GM12864 (cell line): ENCODE measurements at regions not wholly inside any gene's neighbourhood (a gene's known extent, or its start where the extent isn't known, plus 50 kb on each side); places are given as distances from the start of the nearest gene placed in this dataset.

ENCODE experiments used
- DNase-seq: peaks from one replicate; pipeline ENCODE4 v3.0.0-alpha.2; 2011; ENCODE audit warnings: low read depth
- H3K4me3 ChIP-seq: 2 replicates; pipeline ENCODE4 v1.5.1; 2011; ENCODE audit warnings: mild to moderate bottlenecking, low read depth, low read length, control low read depth
- TF ChIP-seq, protein P1 (sequence below): IDR thresholded peaks from 2 replicates; pipeline ENCODE4 v1.5.1; 2011; ENCODE audit warnings: low read depth, mild to moderate bottlenecking, moderate library complexity, low read length, control low read depth, inconsistent platforms; ENCODE audit errors: missing control alignments

DNA sequence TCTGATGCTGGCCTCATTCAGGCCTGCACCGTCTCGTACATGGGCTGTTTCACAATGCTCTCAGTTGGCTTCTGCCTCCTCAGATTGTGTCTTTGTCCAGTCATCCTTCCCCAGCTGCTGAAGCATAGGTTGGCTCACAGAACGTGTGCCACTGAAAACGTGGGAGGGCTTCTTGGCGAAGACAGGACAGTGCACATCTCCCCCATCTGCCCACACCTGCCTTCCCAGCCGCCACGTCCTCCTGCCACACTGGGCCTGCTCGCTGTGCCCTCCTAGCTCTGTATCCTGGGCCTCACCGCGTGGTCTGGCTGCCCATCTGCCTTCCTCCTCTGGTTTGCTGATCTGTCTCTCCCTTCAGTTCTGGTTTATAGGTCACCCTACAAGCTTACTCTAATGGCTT lies 230.0 kb upstream of the TOPAZ1 start:
- DNase-seq: no peak
- TF ChIP-seq, protein P1, sequence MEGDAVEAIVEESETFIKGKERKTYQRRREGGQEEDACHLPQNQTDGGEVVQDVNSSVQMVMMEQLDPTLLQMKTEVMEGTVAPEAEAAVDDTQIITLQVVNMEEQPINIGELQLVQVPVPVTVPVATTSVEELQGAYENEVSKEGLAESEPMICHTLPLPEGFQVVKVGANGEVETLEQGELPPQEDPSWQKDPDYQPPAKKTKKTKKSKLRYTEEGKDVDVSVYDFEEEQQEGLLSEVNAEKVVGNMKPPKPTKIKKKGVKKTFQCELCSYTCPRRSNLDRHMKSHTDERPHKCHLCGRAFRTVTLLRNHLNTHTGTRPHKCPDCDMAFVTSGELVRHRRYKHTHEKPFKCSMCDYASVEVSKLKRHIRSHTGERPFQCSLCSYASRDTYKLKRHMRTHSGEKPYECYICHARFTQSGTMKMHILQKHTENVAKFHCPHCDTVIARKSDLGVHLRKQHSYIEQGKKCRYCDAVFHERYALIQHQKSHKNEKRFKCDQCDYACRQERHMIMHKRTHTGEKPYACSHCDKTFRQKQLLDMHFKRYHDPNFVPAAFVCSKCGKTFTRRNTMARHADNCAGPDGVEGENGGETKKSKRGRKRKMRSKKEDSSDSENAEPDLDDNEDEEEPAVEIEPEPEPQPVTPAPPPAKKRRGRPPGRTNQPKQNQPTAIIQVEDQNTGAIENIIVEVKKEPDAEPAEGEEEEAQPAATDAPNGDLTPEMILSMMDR: no peak
- no peak overlapping the region for H3K4me3 ChIP-seq

DNA sequence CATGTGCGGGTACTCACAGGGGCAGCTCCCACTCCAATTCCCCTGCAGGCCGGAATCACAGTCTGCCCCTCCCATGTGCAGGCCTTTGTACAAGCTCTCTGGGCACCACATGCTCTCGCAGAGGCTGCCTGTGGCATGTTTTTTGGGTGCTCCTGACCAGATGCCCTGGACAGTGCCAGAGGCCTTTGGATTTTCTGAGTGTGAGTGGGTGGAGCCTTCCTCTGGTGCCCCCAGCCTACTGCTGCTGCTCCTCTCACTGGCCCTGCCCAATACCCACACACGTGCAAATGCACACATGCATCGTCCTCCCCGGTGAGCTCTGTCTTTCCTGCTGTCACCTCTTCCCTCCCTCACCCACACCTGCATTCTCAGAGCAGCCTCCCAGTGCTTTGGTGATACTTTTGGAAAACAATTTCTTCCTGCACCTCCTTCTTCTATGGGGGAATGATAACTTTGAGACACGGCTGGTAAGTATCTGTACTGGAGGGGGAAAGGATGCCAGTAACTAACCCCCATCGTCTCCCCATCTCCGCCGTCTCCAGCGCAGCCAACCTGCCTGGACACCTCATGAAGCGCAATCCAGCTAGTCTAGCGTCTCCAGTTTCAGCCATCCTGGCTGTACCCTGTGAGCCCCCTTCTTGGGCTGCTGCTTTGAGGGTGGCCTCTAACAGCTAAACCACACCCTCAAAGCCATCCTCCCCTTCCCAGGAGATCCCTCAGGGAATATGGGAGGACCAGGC lies 229.4 kb upstream of the TOPAZ1 start:
- no peak overlapping the region for H3K4me3 ChIP-seq
- DNase-seq: no peak
- TF ChIP-seq, protein P1: no peak

DNA sequence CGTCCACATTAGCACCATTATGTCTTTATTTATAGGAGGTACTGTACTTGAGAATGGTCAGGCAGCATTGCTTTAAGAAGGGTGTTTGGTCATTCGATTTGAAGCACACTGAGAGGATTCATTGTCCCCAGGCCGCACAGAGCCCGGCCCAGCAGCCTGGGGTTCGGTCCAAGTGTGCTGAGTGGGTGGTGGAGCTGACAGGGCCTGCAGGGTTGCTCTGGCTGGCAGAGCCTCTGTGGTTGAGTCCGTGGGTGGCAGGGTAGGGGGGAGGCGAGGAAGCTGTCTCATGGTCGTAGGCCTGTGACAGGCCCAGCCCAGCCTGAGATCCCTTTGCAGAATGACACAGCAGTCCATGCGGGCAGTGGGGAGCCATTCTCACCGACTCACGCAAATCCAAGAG lies 227.7 kb upstream of the TOPAZ1 start:
- DNase-seq: no peak
- TF ChIP-seq, protein P1: no peak
- no peak overlapping the region for H3K4me3 ChIP-seq

DNA sequence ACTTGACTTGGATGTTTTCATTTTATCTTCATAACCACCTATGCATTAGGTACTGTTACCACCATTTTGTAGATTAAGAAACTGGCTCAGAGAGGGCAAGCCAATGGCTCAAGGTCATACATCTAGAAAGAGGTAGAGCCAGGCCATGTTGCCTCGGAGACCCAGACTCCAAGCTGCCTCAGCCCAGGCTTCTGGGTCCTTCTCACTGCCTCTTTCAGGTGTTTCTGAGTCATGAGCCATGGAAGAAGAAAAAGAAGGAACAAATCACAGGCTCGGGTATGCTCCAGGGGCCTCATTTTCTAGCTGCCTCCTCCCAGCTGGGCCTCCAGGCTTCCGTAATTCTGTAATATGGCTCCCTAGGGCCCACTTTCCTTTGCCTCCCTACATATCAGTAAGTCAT lies 226.5 kb upstream of the TOPAZ1 start:
- no peak overlapping the region for H3K4me3 ChIP-seq
- TF ChIP-seq, protein P1: no peak
- DNase-seq: no peak

DNA sequence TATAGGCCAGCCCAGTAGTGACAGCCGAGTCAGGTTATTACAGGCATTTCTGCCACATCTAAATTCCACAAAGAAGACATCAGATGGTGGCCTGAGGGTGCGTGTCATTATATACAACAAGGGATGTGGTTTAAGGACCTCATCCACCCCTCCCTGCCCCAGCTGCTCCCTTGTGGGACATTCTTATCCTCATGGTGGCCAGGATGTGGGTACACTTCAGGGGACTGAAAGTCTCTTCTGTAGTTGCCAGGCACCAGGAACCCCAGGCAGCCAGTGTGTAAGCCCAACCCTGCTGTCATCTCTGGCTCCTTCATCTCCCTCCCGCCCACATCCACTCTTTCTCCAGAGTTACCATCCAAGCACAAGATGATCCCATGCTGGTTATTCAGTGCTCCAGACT lies 224.9 kb upstream of the TOPAZ1 start:
- DNase-seq: no peak
- TF ChIP-seq, protein P1: no peak
- H3K4me3 ChIP-seq: no peak overlapping the region

DNA sequence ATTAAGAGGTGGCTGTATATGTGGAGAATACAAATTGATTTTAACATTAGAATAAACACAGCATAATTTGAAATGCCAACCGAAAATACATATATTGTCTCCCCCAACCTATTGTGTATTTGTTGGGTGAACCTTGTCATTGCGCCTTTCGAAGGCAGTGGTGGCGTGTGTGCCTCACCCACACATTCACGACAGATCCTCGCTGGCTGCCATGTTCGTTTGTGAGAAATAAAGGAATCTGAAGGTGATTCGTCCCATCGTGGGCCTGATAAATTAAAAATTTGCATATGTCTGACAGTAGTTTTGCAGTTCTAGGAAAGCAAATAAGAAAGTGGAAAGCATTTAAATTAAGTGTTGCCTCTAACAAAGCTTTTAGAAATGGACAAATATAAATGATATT lies 222.8 kb upstream of the TOPAZ1 start:
- no peak overlapping the region for H3K4me3 ChIP-seq
- TF ChIP-seq, protein P1: no peak

DNA sequence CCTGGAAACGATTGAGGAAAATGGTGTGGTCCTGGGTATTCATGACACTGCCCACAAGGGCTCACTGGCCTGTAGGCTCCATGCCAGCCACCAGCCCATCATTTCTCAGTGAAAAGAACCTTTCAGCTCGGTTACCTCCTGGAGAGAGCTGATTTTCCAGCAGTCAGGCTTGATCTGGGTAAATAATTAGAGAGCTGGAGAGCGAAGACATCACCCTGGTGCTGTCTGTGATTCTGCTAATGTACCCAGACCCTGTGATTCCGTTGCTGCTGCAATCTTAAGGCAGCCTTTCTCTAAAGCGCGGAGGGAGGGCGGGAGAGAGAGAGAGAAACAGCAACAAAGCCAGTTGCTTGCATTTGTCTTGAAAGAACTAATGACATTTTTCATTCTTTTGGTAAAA lies 221.9 kb upstream of the TOPAZ1 start:
- no peak for DNase-seq
- H3K4me3 ChIP-seq: no peak overlapping the region
- TF ChIP-seq, protein P1: no peak

More for the DNA sequence above, 222.8 kb upstream of the TOPAZ1 start:
- no peak for DNase-seq
